HepG2 (cell line): ENCODE measurements at regions not wholly inside any gene's neighbourhood (a gene's known extent, or its start where the extent isn't known, plus 50 kb on each side); places are given as distances from the start of the nearest gene placed in this dataset.

Source experiments
- GATAD2A ChIP-seq: IDR thresholded peaks from 2 replicates; pipeline ENCODE4 v1.6.1; 2016
- RNF219 ChIP-seq: sonication (generic); formaldehyde crosslinking; IDR thresholded peaks from 2 replicates; pipeline ENCODE4 v1.5.0; 2020; ENCODE audit warnings: mild to moderate bottlenecking, missing genetic modification reagents
- ZFP36 ChIP-seq: fragments of 150-350 bp; IDR thresholded peaks from 2 replicates; pipeline ENCODE4 v1.6.1; 2018; ENCODE audit warnings: borderline replicate concordance, low read length, low read depth; ENCODE audit not compliant: partially characterized antibody
- ZHX2 ChIP-seq, 2 experiments: sonication (generic) in 1 of 2; formaldehyde crosslinking in 1 of 2; IDR thresholded peaks; 2 replicates each; pipeline versions ENCODE4 v1.6.1 to v1.9.0; 2014 to 2022; ENCODE audit warnings: antibody characterized with exemption in 1 of 2, borderline replicate concordance in 1 of 2, inconsistent platforms in 1 of 2, low read depth in 1 of 2, missing genetic modification reagents in 1 of 2
- ZNF569 ChIP-seq: sonication (generic); formaldehyde crosslinking; IDR thresholded peaks from 2 replicates; pipeline ENCODE4 v1.5.0; 2020; ENCODE audit warnings: mild to moderate bottlenecking, missing genetic modification reagents, moderate library complexity, borderline replicate concordance
- ZSCAN20 ChIP-seq: sonication (generic); formaldehyde crosslinking; IDR thresholded peaks from 2 replicates; pipeline ENCODE4 v1.4.0; 2020; ENCODE audit warnings: missing genetic modification reagents, mild to moderate bottlenecking, borderline replicate concordance
- TF ChIP-seq, protein P1 (sequence below): IDR thresholded peaks from 2 replicates; pipeline ENCODE4 v1.6.1; 2016; ENCODE audit warnings: control low read depth
- TF ChIP-seq, protein P2 (sequence below): sonication (generic); formaldehyde crosslinking; IDR thresholded peaks from 2 replicates; pipeline ENCODE4 v1.4.0; 2020; ENCODE audit warnings: mild to moderate bottlenecking, missing genetic modification reagents

DNA sequence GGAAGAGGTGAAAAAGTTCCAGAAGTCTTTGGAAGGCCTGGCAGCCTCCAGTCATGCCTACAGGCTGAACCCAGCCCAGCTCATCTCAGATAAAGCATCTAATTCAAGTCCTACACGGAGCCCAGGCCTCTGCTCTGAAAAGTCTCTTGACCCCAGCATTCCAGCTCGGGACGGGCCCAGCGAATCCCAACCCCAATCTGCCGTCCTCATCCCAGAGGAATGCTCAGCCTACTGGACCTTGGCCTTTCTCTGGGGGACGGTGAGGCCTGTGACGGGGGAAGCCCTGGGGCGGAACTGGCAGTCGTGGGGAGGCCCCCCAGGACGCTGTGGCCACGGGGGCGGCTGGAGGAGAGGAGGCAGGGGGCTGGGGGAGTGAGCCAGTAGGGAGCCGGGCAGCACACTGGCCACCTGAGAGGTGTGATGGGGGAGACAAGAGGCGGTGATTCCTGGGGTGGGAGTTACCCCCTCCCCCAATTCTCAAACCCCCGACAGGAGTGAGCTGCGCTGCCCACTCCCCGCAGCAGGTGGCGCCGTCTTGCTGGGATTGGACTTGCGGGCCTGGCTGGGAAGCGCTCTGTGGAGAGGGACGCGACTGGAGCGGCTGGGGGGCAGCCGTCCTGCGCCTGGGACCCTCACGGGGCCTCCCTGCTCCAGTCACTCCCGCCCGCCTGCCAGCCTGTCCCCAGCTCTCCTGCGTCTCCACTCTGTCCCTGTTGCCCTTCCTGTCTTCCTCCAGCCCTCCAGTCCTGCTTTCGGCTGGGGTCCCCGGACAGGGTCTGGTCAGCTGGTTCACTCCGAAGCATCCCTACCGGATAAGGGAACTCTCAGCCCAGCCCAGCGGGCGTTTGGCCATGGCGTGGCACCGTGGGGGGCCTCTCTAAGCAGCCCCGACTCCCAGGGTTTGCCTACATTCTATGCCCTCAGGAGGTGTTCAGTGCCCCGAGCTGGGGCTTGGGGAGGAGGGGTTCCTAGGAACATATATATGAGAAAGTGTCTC, 182.6 kb upstream of the HAAO start (continued):
- TF ChIP-seq RNF219 (CRISPR knock-in tag) = 0 out of 2 replicates have a peak, but pooled peaks have one; percentile 36
- TF ChIP-seq ZSCAN20 (CRISPR knock-in tag) = no peak; the same call in 1 of the 2 replicates
- no peak for TF ChIP-seq ZNF569 (CRISPR knock-in tag)
- TF ChIP-seq ZFP36 = no peak
- TF ChIP-seq, protein P1, sequence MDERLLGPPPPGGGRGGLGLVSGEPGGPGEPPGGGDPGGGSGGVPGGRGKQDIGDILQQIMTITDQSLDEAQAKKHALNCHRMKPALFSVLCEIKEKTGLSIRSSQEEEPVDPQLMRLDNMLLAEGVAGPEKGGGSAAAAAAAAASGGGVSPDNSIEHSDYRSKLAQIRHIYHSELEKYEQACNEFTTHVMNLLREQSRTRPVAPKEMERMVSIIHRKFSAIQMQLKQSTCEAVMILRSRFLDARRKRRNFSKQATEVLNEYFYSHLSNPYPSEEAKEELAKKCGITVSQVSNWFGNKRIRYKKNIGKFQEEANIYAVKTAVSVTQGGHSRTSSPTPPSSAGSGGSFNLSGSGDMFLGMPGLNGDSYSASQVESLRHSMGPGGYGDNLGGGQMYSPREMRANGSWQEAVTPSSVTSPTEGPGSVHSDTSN = no peak
- TF ChIP-seq, protein P2, sequence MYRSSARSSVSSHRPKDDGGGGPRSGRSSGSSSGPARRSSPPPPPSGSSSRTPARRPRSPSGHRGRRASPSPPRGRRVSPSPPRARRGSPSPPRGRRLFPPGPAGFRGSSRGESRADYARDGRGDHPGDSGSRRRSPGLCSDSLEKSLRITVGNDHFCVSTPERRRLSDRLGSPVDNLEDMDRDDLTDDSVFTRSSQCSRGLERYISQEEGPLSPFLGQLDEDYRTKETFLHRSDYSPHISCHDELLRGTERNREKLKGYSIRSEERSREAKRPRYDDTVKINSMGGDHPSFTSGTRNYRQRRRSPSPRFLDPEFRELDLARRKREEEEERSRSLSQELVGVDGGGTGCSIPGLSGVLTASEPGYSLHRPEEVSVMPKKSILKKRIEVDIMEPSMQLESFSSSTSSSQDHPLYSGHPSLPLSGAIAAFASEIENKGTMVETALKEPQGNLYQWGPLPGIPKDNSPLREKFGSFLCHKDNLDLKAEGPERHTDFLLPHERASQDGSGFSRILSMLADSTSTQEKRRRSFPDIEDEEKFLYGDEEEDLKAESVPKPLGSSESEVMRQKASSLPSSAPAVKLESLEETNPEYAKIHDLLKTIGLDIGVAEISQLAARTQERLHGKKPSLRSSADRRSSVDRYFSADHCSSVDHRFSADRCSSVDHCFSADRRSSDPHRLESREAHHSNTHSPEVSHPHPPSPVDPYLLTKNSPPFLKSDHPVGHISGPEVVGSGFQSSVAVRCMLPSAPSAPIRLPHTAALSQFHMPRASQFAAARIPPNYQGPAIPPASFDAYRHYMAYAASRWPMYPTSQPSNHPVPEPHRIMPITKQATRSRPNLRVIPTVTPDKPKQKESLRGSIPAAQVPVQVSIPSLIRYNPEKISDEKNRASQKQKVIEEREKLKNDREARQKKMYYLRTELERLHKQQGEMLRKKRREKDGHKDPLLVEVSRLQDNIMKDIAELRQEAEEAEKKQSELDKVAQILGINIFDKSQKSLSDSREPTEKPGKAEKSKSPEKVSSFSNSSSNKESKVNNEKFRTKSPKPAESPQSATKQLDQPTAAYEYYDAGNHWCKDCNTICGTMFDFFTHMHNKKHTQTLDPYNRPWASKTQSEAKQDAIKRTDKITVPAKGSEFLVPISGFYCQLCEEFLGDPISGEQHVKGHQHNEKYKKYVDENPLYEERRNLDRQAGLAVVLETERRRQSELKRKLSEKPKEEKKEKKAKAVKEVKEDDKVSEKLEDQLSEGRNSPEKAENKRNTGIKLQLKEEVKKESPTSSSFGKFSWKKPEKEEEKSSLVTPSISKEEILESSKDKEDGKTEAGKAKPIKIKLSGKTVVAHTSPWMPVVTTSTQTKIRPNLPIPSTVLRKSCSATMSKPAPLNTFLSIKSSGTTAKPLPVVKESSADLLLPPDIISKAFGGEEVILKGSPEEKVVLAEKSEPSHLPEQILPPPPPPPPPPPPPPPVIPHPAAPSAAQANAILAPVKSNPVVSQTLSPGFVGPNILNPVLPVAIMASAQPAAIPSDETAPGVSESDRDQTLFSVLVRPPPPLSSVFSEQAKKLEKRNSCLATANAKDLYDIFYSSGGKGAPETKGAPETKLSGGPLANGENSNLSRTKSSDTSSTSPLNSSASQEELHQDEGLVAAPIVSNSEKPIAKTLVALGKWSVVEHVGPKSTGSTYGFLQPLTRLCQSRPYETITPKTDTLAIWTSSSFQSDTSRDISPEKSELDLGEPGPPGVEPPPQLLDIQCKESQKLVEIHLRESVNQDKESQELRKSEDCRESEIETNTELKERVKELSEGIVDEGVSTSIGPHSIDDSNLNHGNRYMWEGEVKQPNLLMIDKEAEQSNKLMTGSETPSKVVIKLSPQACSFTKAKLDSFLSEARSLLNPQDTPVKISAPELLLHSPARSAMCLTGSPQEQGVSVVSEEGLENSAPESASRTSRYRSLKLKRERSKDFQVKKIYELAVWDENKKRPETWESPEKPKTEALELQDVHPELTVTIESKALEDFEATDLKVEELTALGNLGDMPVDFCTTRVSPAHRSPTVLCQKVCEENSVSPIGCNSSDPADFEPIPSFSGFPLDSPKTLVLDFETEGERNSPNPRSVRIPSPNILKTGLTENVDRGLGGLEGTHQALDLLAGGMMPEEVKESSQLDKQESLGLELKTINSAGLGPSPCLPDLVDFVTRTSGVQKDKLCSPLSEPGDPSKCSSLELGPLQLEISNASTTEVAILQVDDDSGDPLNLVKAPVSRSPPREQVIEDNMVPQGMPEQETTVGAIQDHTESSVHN (CRISPR knock-in tag) = no peak
- TF ChIP-seq GATAD2A (CRISPR knock-in tag) = peak; percentile 96
- peak; percentile 46; the same call in 1 of the 2 replicates for TF ChIP-seq ZHX2 (IDR thresholded peaks at IDR 0.05; ENCODE audit: low read depth)
- 0 out of 2 replicates have a peak, but pooled peaks have one; percentile 24 for TF ChIP-seq ZHX2 (CRISPR knock-in tag; IDR thresholded peaks at IDR 0.05; ENCODE audit: borderline replicate concordance)
